OCI-LY1 (cell line): ENCODE measurements at regions not wholly inside any gene's neighbourhood (a gene's known extent, or its start where the extent isn't known, plus 50 kb on each side); places are given as distances from the start of the nearest gene placed in this dataset.

ENCODE experiments used
- EZH2 ChIP-seq: fragments of 200-600 bp; sonication (generic), shearing (Covaris generic); IDR thresholded peaks from 2 replicates; pipeline ENCODE4 v1.8.0; 2017; ENCODE audit warnings: borderline replicate concordance, mixed run types, mild to moderate bottlenecking, antibody characterized with exemption, low read length, moderate library complexity, mixed read lengths
- TF ChIP-seq, protein P1 (sequence below): fragments of 200-600 bp; sonication (generic), shearing (Covaris generic); IDR thresholded peaks from 2 replicates; pipeline ENCODE4 v1.5.1; 2017; ENCODE audit warnings: mild to moderate bottlenecking, antibody characterized with exemption, low read length, moderate library complexity, mixed read lengths

DNA sequence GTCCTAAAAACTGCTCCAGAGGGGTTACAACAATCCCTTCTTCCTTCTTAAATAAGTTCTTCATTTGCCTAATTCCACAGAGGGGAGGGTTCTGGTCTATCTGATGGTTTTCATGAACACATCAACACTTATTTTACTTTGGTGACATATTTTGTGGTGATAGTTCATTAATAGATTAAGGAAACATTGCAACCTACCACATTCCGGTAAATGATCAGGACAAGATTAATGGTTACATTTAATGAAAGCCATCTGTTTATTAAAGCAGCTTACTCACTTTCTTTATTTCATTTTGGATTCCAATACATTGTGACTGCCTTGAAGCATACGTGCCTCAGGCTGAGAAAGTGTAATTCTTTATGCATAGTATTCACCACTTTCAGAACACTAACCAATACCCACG, 101.0 kb downstream of the SKIDA1 start:
- TF ChIP-seq, protein P1, sequence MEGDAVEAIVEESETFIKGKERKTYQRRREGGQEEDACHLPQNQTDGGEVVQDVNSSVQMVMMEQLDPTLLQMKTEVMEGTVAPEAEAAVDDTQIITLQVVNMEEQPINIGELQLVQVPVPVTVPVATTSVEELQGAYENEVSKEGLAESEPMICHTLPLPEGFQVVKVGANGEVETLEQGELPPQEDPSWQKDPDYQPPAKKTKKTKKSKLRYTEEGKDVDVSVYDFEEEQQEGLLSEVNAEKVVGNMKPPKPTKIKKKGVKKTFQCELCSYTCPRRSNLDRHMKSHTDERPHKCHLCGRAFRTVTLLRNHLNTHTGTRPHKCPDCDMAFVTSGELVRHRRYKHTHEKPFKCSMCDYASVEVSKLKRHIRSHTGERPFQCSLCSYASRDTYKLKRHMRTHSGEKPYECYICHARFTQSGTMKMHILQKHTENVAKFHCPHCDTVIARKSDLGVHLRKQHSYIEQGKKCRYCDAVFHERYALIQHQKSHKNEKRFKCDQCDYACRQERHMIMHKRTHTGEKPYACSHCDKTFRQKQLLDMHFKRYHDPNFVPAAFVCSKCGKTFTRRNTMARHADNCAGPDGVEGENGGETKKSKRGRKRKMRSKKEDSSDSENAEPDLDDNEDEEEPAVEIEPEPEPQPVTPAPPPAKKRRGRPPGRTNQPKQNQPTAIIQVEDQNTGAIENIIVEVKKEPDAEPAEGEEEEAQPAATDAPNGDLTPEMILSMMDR: no peak
- TF ChIP-seq EZH2: no peak
